ENCODE measurements at regions not wholly inside any gene's neighbourhood (a gene's known extent, or its start where the extent isn't known, plus 50 kb on each side); places are given as distances from the start of the nearest gene placed in this dataset.

- H3K9me3 ChIP-seq (ENCODE audit: low read length), result no peaks in the 10 kb centered on the region
- POLR2A ChIA-PET, result interaction anchor here (0.8 to 1.0 kb wide), 2 partner anchors 12 to 40 kb away, joined by 5 read pairs; no protein-coding TSS in a partner anchor
- TF ChIP-seq CTCF (conservative IDR thresholded peaks at IDR 0.05; ENCODE audit: low read length), result no peak
- no peak for TF ChIP-seq EZH2phosphoT487 (IDR thresholded peaks at IDR 0.05; ENCODE audit: borderline replicate concordance, low read depth, low read length)
- H3K27ac ChIP-seq (ENCODE audit: low read depth, low read length, poor library complexity, severe bottlenecking), result no peak overlapping the region
- no peak for DNase-seq (ENCODE audit: low spot score)
- no peaks in the 10 kb centered on the region for H3K79me2 ChIP-seq (ENCODE audit: insufficient read depth, low read depth, low read length)
- H3K4me1 ChIP-seq (ENCODE audit: insufficient read depth, low read length, poor library complexity, severe bottlenecking), result peaks cover 14% of the 10 kb centered on the region
- CTCF ChIA-PET (ENCODE audit: unreplicated experiment), result no interaction called here
- H4K20me1 ChIP-seq (ENCODE audit: insufficient read depth, low read length), result no peaks in the 10 kb centered on the region
- H2AFZ ChIP-seq (ENCODE audit: low read length), result peak overlapping the region; percentile 47; the same call in 1 of the 2 replicates
- no TSS peak for BruUV-seq (replicated peaks)
- intact Hi-C loops (cut with micrococcal nuclease; ENCODE audit: unreplicated experiment), result no loop called here
- no peaks in the 10 kb centered on the region for H3K9me2 ChIP-seq (ENCODE audit: insufficient read depth, low read length)
- H3K36me3 ChIP-seq (ENCODE audit: insufficient read depth, low read length), result no peaks in the 10 kb centered on the region
- no peak overlapping the region for H3K4me2 ChIP-seq (ENCODE audit: low read length)
- H3K4me3 ChIP-seq (ENCODE audit: low read depth, low read length, poor library complexity, severe bottlenecking), result no peak overlapping the region
These were observed 63.6 kb upstream of the ARID1B start for GRCh38 chr6:156713548-156713947.

- no peak for DNase-seq (ENCODE audit: low spot score)
- Histone ChIP-seq H3K9me2 (ENCODE audit: insufficient read depth, low read length) (no peaks in the 10 kb centered on the region), H3K4me2 (ENCODE audit: low read length) (no peak overlapping the region), H3K36me3 (ENCODE audit: insufficient read depth, low read length) (no peaks in the 10 kb centered on the region), H3K79me2 (ENCODE audit: insufficient read depth, low read depth, low read length) (no peaks in the 10 kb centered on the region), H3K4me3 (ENCODE audit: low read depth, low read length, poor library complexity, severe bottlenecking) (no peak overlapping the region), H3K9me3 (ENCODE audit: low read length) (no peaks in the 10 kb centered on the region), H3K4me1 (ENCODE audit: insufficient read depth, low read length, poor library complexity, severe bottlenecking) (peaks cover 14% of the 10 kb centered on the region), H4K20me1 (ENCODE audit: insufficient read depth, low read length) (no peaks in the 10 kb centered on the region), H3K27ac (ENCODE audit: low read depth, low read length, poor library complexity, severe bottlenecking) (no peak overlapping the region), H2AFZ (ENCODE audit: low read length) (no peak overlapping the region)
- no TSS peak for BruUV-seq (replicated peaks)
- ChIA-PET CTCF (ENCODE audit: unreplicated experiment) (interaction anchor here (0.8 kb wide), 1 partner anchor 9 kb away, joined by 6 read pairs; no protein-coding TSS in a partner anchor), POLR2A (interaction anchor here (1.1 to 1.7 kb wide), 2 partner anchors 10 to 45 kb away, joined by 4 to 7 read pairs; no protein-coding TSS in a partner anchor)
- intact Hi-C loops (cut with micrococcal nuclease; ENCODE audit: unreplicated experiment), result no loop called here
- TF ChIP-seq CTCF (conservative IDR thresholded peaks at IDR 0.05; ENCODE audit: low read length) (no peak), EZH2phosphoT487 (IDR thresholded peaks at IDR 0.05; ENCODE audit: borderline replicate concordance, low read depth, low read length) (no peak)
These were observed 66.7 kb upstream of the ARID1B start for GRCh38 chr6:156710479-156710878.

- no peaks in the 10 kb centered on the region for H3K9me3 ChIP-seq (ENCODE audit: low read length)
- no peak for TF ChIP-seq CTCF (conservative IDR thresholded peaks at IDR 0.05; ENCODE audit: low read length)
- TF ChIP-seq EZH2phosphoT487 (IDR thresholded peaks at IDR 0.05; ENCODE audit: borderline replicate concordance, low read depth, low read length), result no peak
- ChIA-PET CTCF (ENCODE audit: unreplicated experiment) (no interaction called here), POLR2A (interaction anchor here (0.7 to 1.3 kb wide), 4 partner anchors 13 to 140 kb away, joined by 3 to 6 read pairs (median 3); no protein-coding TSS in a partner anchor)
- DNase-seq (ENCODE audit: low spot score), result no peak
- peaks cover 15% of the 10 kb centered on the region for H3K4me1 ChIP-seq (ENCODE audit: insufficient read depth, low read length, poor library complexity, severe bottlenecking)
- H3K79me2 ChIP-seq (ENCODE audit: insufficient read depth, low read depth, low read length), result no peaks in the 10 kb centered on the region
- H2AFZ ChIP-seq (ENCODE audit: low read length), result no peak overlapping the region
- no peak overlapping the region for H3K4me2 ChIP-seq (ENCODE audit: low read length)
- no peaks in the 10 kb centered on the region for H4K20me1 ChIP-seq (ENCODE audit: insufficient read depth, low read length)
- no peak overlapping the region for H3K4me3 ChIP-seq (ENCODE audit: low read depth, low read length, poor library complexity, severe bottlenecking)
- no peaks in the 10 kb centered on the region for H3K36me3 ChIP-seq (ENCODE audit: insufficient read depth, low read length)
- intact Hi-C loops (cut with micrococcal nuclease; ENCODE audit: unreplicated experiment), result no loop called here
- H3K9me2 ChIP-seq (ENCODE audit: insufficient read depth, low read length), result no peaks in the 10 kb centered on the region
- BruUV-seq (replicated peaks), result no TSS peak
- H3K27ac ChIP-seq (ENCODE audit: low read depth, low read length, poor library complexity, severe bottlenecking), result no peak overlapping the region
These were observed 69.4 kb upstream of the ARID1B start for GRCh38 chr6:156707818-156708217.

Measured in OCI-LY7 (cell line).